Skeletal muscle satellite cell (primary cell): ENCODE measurements at regions not wholly inside any gene's neighbourhood (a gene's known extent, or its start where the extent isn't known, plus 50 kb on each side); places are given as distances from the start of the nearest gene placed in this dataset.
"Not testable (repeated sequence)": the region's sequence is repeated elsewhere in the genome, so short reads cannot be mapped to it uniquely, and the experiment has no call there.

ENCODE experiments used
- H3K27me3 ChIP-seq: 2 replicates; pipeline ENCODE4 v1.7.0; 2013; ENCODE audit warnings: low read length; ENCODE audit not compliant: control insufficient read depth, insufficient read depth
- H3K36me3 ChIP-seq: 2 replicates; pipeline ENCODE4 v1.7.0; 2013; ENCODE audit warnings: mild to moderate bottlenecking, control low read depth, low read length; ENCODE audit not compliant: insufficient read depth
- H3K4me1 ChIP-seq: 2 replicates; pipeline ENCODE4 v1.7.0; 2013; ENCODE audit warnings: low read length; ENCODE audit not compliant: control insufficient read depth, insufficient read depth
- H3K4me2 ChIP-seq: 2 replicates; pipeline ENCODE4 v1.7.0; 2013; ENCODE audit warnings: mild to moderate bottlenecking, low read length
- H3K4me3 ChIP-seq: 2 replicates; pipeline ENCODE4 v1.7.0; 2013; ENCODE audit warnings: low read length
- H3K9ac ChIP-seq: 2 replicates; pipeline ENCODE4 v1.7.0; 2013; ENCODE audit warnings: mild to moderate bottlenecking, low read depth, low read length, moderate library complexity
- H3K9me3 ChIP-seq: replicated peaks from 2 replicates; pipeline ENCODE4 v1.7.0; 2013; ENCODE audit warnings: mild to moderate bottlenecking, control low read depth, low read length

DNA sequence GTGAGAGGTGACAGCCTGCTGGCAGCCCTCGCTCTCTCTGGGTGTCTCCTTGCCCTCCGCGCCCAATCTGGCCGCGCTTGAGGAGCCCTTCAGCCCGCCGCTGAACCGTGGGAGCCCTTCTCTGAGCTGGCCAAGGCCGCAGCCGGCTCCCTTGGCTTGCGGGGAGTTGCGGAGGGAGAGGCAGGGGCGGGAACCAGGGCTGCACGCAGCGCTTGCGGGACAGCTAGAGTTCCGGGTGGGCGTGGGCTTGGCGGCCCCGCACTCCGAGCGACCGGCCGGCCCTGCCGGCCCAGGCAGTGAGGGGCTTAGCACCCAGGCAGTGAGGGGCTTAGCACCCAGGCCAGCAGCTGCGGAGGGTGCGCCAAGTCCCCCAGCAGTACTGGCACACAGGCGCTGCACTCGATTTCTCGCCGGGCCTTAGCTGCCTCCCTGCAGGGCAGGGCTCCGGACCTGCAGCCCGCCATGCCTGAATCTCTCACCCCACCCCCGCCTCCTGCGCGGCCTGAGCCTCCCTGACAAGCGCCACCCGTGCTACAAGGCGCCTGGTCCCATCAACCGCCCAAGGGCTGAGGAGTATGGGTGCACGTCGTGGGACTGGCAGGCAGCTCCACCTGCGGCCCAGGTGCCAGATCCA is 1526.1 kb downstream of the FAM181B start:
- H3K4me3 ChIP-seq = no peak overlapping the region
- no peak overlapping the region for H3K9ac ChIP-seq
- no peaks in the 10 kb centered on the region for H3K4me1 ChIP-seq
- no peak overlapping the region for H3K4me2 ChIP-seq
- H3K27me3 ChIP-seq = no peaks in the 10 kb centered on the region
- no peaks in the 10 kb centered on the region for H3K9me3 ChIP-seq
- no peaks in the 10 kb centered on the region for H3K36me3 ChIP-seq

DNA sequence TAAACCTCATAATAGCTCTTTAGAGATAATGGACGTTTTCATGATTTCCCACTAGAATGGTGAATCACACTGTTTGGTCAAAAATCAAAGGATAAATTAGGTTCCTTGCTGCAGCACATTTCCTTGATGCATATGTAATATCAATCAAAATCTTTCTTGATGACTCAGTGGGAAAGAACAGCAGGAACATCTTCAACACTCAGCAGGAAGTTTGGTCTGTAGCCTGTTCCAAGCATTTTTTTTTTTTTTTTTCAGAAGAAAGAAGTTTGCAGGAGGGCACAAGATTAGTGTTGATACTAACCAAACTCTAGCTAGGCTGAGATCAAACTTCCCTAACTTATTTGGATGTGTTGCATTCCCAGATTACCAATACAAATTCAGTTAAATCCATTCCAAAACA is 1529.8 kb downstream of the FAM181B start:
- Histone ChIP-seq H3K4me3 (no peak overlapping the region), H3K9ac (no peak overlapping the region), H3K36me3 (no peaks in the 10 kb centered on the region), H3K4me2 (no peak overlapping the region), H3K9me3 (no peaks in the 10 kb centered on the region), H3K27me3 (no peaks in the 10 kb centered on the region), H3K4me1 (no peaks in the 10 kb centered on the region)

GRCh38 chr11:81197396-81197795 is 1536.3 kb downstream of the FAM181B start:
- Histone ChIP-seq H3K27me3 (no peaks in the 10 kb centered on the region), H3K4me3 (no peak overlapping the region), H3K9me3 (peaks cover 6% of the 10 kb centered on the region), H3K9ac (no peak overlapping the region), H3K4me2 (no peak overlapping the region), H3K4me1 (no peaks in the 10 kb centered on the region), H3K36me3 (no peaks in the 10 kb centered on the region)

GRCh38 chr11:81192516-81192915 is 1541.1 kb downstream of the FAM181B start:
- Histone ChIP-seq H3K27me3 (no peaks in the 10 kb centered on the region), H3K9me3 (peaks cover 6% of the 10 kb centered on the region), H3K36me3 (no peaks in the 10 kb centered on the region), H3K4me3 (no peak overlapping the region), H3K4me2 (no peak overlapping the region), H3K9ac (no peak overlapping the region), H3K4me1 (no peaks in the 10 kb centered on the region)

- Histone ChIP-seq H3K4me3 (no peak overlapping the region), H3K27me3 (no peaks in the 10 kb centered on the region), H3K4me1 (no peaks in the 10 kb centered on the region), H3K9me3 (no peaks in the 10 kb centered on the region), H3K9ac (no peak overlapping the region), H3K36me3 (no peaks in the 10 kb centered on the region), H3K4me2 (no peak overlapping the region)
Observed at GRCh38 chr11:81190546-81190945, 1543.1 kb downstream of the FAM181B start.

- not testable (repeated sequence) for H3K9ac ChIP-seq, H3K9me3 ChIP-seq, H3K4me3 ChIP-seq, H3K36me3 ChIP-seq, H3K4me1 ChIP-seq, H3K4me2 ChIP-seq, H3K27me3 ChIP-seq
Observed at GRCh38 chr11:81187033-81187432, 1546.6 kb downstream of the FAM181B start.

DNA sequence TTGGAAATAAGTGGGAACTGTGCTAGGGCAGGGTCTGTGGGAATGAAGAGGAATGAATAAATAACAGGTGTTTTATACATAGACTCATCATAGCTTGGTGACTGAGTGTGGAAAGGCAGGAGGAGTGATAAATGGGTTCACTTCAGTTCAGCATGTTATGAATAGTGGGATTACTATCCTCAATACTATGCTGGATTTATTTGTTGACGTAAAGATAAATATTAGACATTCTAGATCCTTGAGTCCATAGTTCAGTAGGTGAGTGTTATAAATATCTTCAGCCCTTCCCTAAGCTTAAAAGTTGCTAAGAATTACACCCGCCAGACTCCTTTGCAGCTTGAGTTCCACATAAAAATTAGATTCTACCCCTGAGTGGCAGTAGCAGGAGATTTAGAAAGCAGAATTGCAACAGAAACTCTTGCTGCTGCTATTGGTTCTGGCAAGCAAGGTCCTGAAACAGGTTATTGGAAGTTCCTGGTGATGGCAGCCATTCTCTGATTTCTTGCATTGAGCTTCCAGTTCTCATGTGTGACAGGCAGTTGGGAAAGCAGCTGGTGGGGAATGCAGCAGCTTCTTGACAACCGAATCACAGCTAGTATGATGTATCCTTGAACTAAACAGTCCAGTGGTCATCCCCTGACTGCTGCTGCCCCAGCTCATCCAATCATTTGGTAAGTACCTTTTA is 1558.9 kb downstream of the FAM181B start:
- Histone ChIP-seq H3K27me3 (no peaks in the 10 kb centered on the region), H3K9ac (no peak overlapping the region), H3K4me2 (no peak overlapping the region), H3K4me3 (no peak overlapping the region), H3K36me3 (no peaks in the 10 kb centered on the region), H3K4me1 (no peaks in the 10 kb centered on the region), H3K9me3 (peaks cover 3% of the 10 kb centered on the region)

DNA sequence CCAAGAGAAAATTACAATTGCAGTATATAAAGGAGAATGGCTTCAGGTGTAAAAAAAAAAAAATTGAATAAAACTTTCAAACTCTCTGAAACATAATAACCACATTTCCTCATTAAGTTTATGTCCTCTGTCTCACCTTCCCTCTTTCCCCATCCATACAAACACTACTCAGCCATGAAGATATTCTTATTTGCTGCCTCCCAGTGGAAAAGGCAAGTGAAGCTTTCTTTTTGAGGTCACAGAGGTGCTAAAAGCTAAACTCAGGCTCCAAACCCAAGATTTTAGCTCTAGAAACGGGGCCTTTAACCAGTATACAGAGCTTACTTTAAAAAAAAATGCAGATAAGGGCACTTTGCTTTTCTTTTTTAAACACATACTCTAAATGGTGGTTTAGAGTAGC is 1568.5 kb downstream of the FAM181B start:
- Histone ChIP-seq H3K4me1 (no peaks in the 10 kb centered on the region), H3K9me3 (no peaks in the 10 kb centered on the region), H3K4me2 (no peak overlapping the region), H3K4me3 (no peak overlapping the region), H3K9ac (no peak overlapping the region), H3K27me3 (no peaks in the 10 kb centered on the region), H3K36me3 (no peaks in the 10 kb centered on the region)

- Histone ChIP-seq H3K36me3 (no peaks in the 10 kb centered on the region), H3K4me2 (no peak overlapping the region), H3K27me3 (no peaks in the 10 kb centered on the region), H3K9me3 (no peaks in the 10 kb centered on the region), H3K4me3 (no peak overlapping the region), H3K9ac (no peak overlapping the region), H3K4me1 (no peaks in the 10 kb centered on the region)
Observed at GRCh38 chr11:81159900-81160299, 1573.8 kb downstream of the FAM181B start.

- no peaks in the 10 kb centered on the region for H3K36me3 ChIP-seq
- no peak overlapping the region for H3K9ac ChIP-seq
- no peak overlapping the region for H3K4me2 ChIP-seq
- H3K4me3 ChIP-seq = no peak overlapping the region
- no peaks in the 10 kb centered on the region for H3K9me3 ChIP-seq
- H3K4me1 ChIP-seq = no peaks in the 10 kb centered on the region
- no peaks in the 10 kb centered on the region for H3K27me3 ChIP-seq
Observed at GRCh38 chr11:81135570-81135969, 1598.1 kb downstream of the FAM181B start.

DNA sequence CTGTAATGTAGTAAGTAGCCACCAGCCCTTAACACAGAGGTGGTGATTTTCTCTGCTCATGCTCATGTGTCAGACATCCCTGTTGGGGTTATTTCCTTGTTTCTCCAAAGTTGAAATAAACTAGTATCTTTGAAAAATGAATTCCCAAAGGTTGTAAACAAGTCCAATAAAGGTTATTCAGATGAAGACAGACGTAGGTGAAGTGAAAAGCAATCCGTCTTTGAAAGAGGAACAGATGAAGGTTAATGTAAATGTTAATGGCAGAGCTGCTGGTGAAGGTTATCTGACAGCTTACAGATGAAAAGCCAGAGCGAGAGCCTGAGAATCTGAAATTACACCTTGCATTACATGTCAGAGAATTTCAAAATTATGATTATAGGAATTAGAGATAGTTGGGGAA is 1604.0 kb downstream of the FAM181B start:
- peaks cover 3% of the 10 kb centered on the region for H3K9me3 ChIP-seq

GRCh38 chr11:81112718-81113117 is 1620.9 kb downstream of the FAM181B start:
- Histone ChIP-seq H3K4me3 (no peak overlapping the region), H3K4me2 (no peak overlapping the region), H3K4me1 (no peaks in the 10 kb centered on the region), H3K36me3 (no peaks in the 10 kb centered on the region), H3K9me3 (no peaks in the 10 kb centered on the region), H3K9ac (no peak overlapping the region), H3K27me3 (no peaks in the 10 kb centered on the region)

More for the DNA sequence above, 1604.0 kb downstream of the FAM181B start:
- Histone ChIP-seq H3K36me3 (no peaks in the 10 kb centered on the region), H3K4me1 (no peaks in the 10 kb centered on the region), H3K4me3 (no peak overlapping the region), H3K4me2 (no peak overlapping the region), H3K9ac (no peak overlapping the region), H3K27me3 (no peaks in the 10 kb centered on the region)
